Breast epithelium (tissue), 4 donors: ENCODE measurements at regions not wholly inside any gene's neighbourhood (a gene's known extent, or its start where the extent isn't known, plus 50 kb on each side); places are given as distances from the start of the nearest gene placed in this dataset.

ENCODE experiments used
- DNase-seq, 2 donors: peaks; one replicate each; pipeline ENCODE4 v3.0.0-alpha.2; 2019; ENCODE audit warnings: low spot score in 2 of 2
- H3K27ac ChIP-seq, 2 donors: fragments of 200-600 bp; sonication (generic) in 1 of 2; one replicate each; pipeline ENCODE4 v1.5.1; 2016 to 2019; ENCODE audit warnings: mild to moderate bottlenecking in 1 of 2
- H3K27me3 ChIP-seq, 2 donors: fragments of 200-600 bp; sonication (generic) in 1 of 2; one replicate each; pipeline versions ENCODE4 v1.5.1 to v1.6.0; 2017 to 2019; ENCODE audit warnings: control low read depth in 1 of 2, mild to moderate bottlenecking in 1 of 2
- H3K36me3 ChIP-seq: fragments of 200-600 bp; one replicate; pipeline ENCODE4 v1.5.1; 2019
- H3K4me1 ChIP-seq, 2 donors: fragments of 200-600 bp; sonication (generic); one replicate each; pipeline ENCODE4 v1.5.1; 2016 to 2019; ENCODE audit warnings: control low read depth in 1 of 2
- H3K4me3 ChIP-seq, 3 donors: fragments of 200-600 bp; sonication (generic); 1 replicate in 2 of 3; 2 replicates in 1 of 3; pipeline ENCODE4 v1.5.1; 2016 to 2019; ENCODE audit warnings: mild to moderate bottlenecking in 3 of 3, moderate library complexity in 2 of 3
- H3K9me3 ChIP-seq, 2 donors: fragments of 200-600 bp; sonication (generic) in 1 of 2; one replicate each; pipeline ENCODE4 v1.5.1; 2016 to 2019; ENCODE audit warnings: control low read depth in 1 of 2
- POLR2A ChIP-seq: fragments of 450-650 bp; IDR thresholded peaks from one replicate; pipeline ENCODE4 v1.6.1; 2016; ENCODE audit warnings: antibody characterized with exemption, mild to moderate bottlenecking, moderate library complexity
- POLR2AphosphoS5 ChIP-seq, 3 donors: sonication (generic); formaldehyde crosslinking; IDR thresholded peaks; one replicate each; pipeline ENCODE4 v1.6.1; 2017; ENCODE audit warnings: antibody characterized with exemption in 3 of 3
- intact Hi-C: fragments of 100-400 bp; cut with DNase I; formaldehyde crosslinking; loops from one replicate; pipeline ENCODE4 v1.15.1; 2023; ENCODE audit warnings: low total_unique reads
- TF ChIP-seq, protein P1 (sequence below), 3 donors: fragments of 450-650 bp; IDR thresholded peaks; one replicate each; pipeline ENCODE4 v1.5.1; 2016 to 2017; ENCODE audit warnings: antibody characterized with exemption in 3 of 3, mild to moderate bottlenecking in 3 of 3, moderate library complexity in 3 of 3

DNA sequence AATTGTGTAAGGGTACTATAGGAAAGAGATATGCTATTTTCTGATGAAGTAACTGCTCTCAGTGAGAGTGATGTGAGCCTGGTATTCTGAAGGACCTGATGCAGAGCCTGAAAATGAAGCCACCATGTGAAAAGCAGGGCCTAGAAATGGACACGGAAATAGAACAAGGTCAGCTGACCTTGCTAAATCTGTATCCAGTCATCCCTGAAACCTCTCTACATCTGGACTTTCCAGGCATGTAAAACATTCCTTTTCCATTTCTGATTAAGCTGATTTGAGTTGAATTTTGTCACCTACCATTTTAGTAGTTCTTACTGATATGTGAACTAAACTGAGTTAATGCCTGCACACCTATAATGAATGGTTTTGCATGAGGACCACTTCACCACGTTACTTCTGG, 72.4 kb upstream of the NEIL3 start:
- H3K4me1 ChIP-seq: no peaks in the 10 kb centered on the region
- no peaks in the 10 kb centered on the region for H3K9me3 ChIP-seq
- TF ChIP-seq, protein P1, sequence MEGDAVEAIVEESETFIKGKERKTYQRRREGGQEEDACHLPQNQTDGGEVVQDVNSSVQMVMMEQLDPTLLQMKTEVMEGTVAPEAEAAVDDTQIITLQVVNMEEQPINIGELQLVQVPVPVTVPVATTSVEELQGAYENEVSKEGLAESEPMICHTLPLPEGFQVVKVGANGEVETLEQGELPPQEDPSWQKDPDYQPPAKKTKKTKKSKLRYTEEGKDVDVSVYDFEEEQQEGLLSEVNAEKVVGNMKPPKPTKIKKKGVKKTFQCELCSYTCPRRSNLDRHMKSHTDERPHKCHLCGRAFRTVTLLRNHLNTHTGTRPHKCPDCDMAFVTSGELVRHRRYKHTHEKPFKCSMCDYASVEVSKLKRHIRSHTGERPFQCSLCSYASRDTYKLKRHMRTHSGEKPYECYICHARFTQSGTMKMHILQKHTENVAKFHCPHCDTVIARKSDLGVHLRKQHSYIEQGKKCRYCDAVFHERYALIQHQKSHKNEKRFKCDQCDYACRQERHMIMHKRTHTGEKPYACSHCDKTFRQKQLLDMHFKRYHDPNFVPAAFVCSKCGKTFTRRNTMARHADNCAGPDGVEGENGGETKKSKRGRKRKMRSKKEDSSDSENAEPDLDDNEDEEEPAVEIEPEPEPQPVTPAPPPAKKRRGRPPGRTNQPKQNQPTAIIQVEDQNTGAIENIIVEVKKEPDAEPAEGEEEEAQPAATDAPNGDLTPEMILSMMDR (IDR thresholded peaks at IDR 0.05): no peak
- TF ChIP-seq POLR2AphosphoS5 (IDR thresholded peaks at IDR 0.05) (no peak), POLR2A (no peak)
- H3K27ac ChIP-seq: no peak overlapping the region
- intact Hi-C loops: no loop called here
- H3K27me3 ChIP-seq: no peaks in the 10 kb centered on the region
- H3K4me3 ChIP-seq: no peak overlapping the region
- no peaks in the 10 kb centered on the region for H3K36me3 ChIP-seq
- DNase-seq: no peak

DNA sequence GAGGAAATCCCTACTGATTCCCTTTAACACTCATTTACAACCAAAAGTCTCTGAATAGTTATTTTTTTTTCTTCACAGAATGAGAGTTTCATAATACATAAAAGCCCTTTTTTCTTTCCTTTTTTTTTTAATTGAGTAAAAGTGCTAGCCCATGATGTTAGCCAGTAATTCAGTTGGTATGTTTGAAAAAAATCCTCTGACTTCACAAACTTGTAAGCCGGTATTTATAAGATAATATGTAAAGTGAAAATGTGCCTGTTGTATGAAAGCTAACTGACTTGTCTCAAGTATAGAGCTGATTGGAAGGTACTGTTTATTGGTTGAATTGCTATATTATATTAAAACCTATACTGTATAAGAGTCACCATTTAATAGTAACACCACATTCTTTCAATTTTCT, 70.2 kb upstream of the NEIL3 start:
- Histone ChIP-seq H3K27ac (no peak overlapping the region), H3K4me3 (no peak overlapping the region), H3K27me3 (no peaks in the 10 kb centered on the region), H3K9me3 (no peaks in the 10 kb centered on the region), H3K36me3 (no peaks in the 10 kb centered on the region), H3K4me1 (no peaks in the 10 kb centered on the region)
- TF ChIP-seq, protein P1 (IDR thresholded peaks at IDR 0.05): no peak
- TF ChIP-seq POLR2A (no peak), POLR2AphosphoS5 (IDR thresholded peaks at IDR 0.05) (no peak)
- DNase-seq: no peak
- intact Hi-C loops: no loop called here

- H3K9me3 ChIP-seq: no peaks in the 10 kb centered on the region
- H3K4me1 ChIP-seq: no peaks in the 10 kb centered on the region
- intact Hi-C loops: no loop called here
- H3K4me3 ChIP-seq: no peak overlapping the region
- H3K27me3 ChIP-seq: no peaks in the 10 kb centered on the region
- no peak overlapping the region for H3K27ac ChIP-seq
- H3K36me3 ChIP-seq: no peaks in the 10 kb centered on the region
- TF ChIP-seq, protein P1 (IDR thresholded peaks at IDR 0.05): no peak
- TF ChIP-seq POLR2AphosphoS5 (IDR thresholded peaks at IDR 0.05): no peak
- DNase-seq: no peak
These were observed 69.8 kb upstream of the NEIL3 start for GRCh38 chr4:177239878-177240277.

GRCh38 chr4:177242651-177243286, 66.9 kb upstream of the NEIL3 start:
- Histone ChIP-seq H3K4me3 (no peak overlapping the region), H3K36me3 (no peaks in the 10 kb centered on the region), H3K27me3 (no peaks in the 10 kb centered on the region), H3K4me1 (no peaks in the 10 kb centered on the region), H3K9me3 (no peaks in the 10 kb centered on the region), H3K27ac (no peak overlapping the region)
- intact Hi-C loops: no loop called here
- DNase-seq: no peak
- no peak for TF ChIP-seq POLR2AphosphoS5 (IDR thresholded peaks at IDR 0.05)
- TF ChIP-seq, protein P1 (IDR thresholded peaks at IDR 0.05): no peak
- TF ChIP-seq POLR2A: no peak

- intact Hi-C loops: no loop called here
- Histone ChIP-seq H3K4me3 (no peak overlapping the region), H3K4me1 (no peaks in the 10 kb centered on the region), H3K27me3 (no peaks in the 10 kb centered on the region), H3K9me3 (no peaks in the 10 kb centered on the region), H3K27ac (no peak overlapping the region), H3K36me3 (no peaks in the 10 kb centered on the region)
- DNase-seq: no peak
- TF ChIP-seq, protein P1 (IDR thresholded peaks at IDR 0.05): no peak
- TF ChIP-seq POLR2A (no peak), POLR2AphosphoS5 (IDR thresholded peaks at IDR 0.05) (no peak)
These were observed 62.8 kb upstream of the NEIL3 start for GRCh38 chr4:177246641-177247584.
